Fibroblast of pulmonary artery (primary cell): ENCODE measurements at regions not wholly inside any gene's neighbourhood (a gene's known extent, or its start where the extent isn't known, plus 50 kb on each side); places are given as distances from the start of the nearest gene placed in this dataset.

Source experiments
- DNase-seq: peaks from one replicate; pipeline ENCODE4 v3.0.0-alpha.2; 2010; ENCODE audit warnings: low read depth
- H3K4me3 ChIP-seq: replicated peaks from 2 replicates; pipeline ENCODE4 v1.5.1; 2011; ENCODE audit warnings: low read depth, mild to moderate bottlenecking, control low read depth, low read length, moderate library complexity
- CTCF ChIP-seq: IDR thresholded peaks from 2 replicates; pipeline ENCODE4 v1.5.1; 2011; ENCODE audit warnings: mild to moderate bottlenecking, control low read depth, low read length, inconsistent platforms; ENCODE audit errors: missing control alignments

- no peak for TF ChIP-seq CTCF
- DNase-seq: no peak
- no peak overlapping the region for H3K4me3 ChIP-seq
Observed at GRCh38 chr15:46933332-46933731, 784.0 kb upstream of the SEMA6D start.

- H3K4me3 ChIP-seq: no peak overlapping the region
- DNase-seq: no peak
- no peak for TF ChIP-seq CTCF
Observed at GRCh38 chr15:46934851-46935250, 782.5 kb upstream of the SEMA6D start.

- no peak for TF ChIP-seq CTCF
- no peak overlapping the region for H3K4me3 ChIP-seq
- no peak for DNase-seq
Observed at GRCh38 chr15:46938169-46938568, 779.1 kb upstream of the SEMA6D start.

GRCh38 chr15:46941241-46941640 is 776.1 kb upstream of the SEMA6D start:
- DNase-seq: no peak
- no peak overlapping the region for H3K4me3 ChIP-seq

GRCh38 chr15:46946953-46947352 is 770.4 kb upstream of the SEMA6D start:
- DNase-seq: no peak
- no peak for TF ChIP-seq CTCF
- no peak overlapping the region for H3K4me3 ChIP-seq

More at GRCh38 chr15:46941241-46941640, 776.1 kb upstream of the SEMA6D start:
- no peak for TF ChIP-seq CTCF

- DNase-seq: no peak
- TF ChIP-seq CTCF: no peak
- no peak overlapping the region for H3K4me3 ChIP-seq
Observed at GRCh38 chr15:46955576-46955975, 761.7 kb upstream of the SEMA6D start.

- no peak for DNase-seq
- TF ChIP-seq CTCF: no peak
Observed at GRCh38 chr15:46956456-46956855, 760.8 kb upstream of the SEMA6D start.

More at GRCh38 chr15:46956456-46956855, 760.8 kb upstream of the SEMA6D start:
- no peak overlapping the region for H3K4me3 ChIP-seq
